ENCODE measurements at regions not wholly inside any gene's neighbourhood (a gene's known extent, or its start where the extent isn't known, plus 50 kb on each side); places are given as distances from the start of the nearest gene placed in this dataset.

DNA sequence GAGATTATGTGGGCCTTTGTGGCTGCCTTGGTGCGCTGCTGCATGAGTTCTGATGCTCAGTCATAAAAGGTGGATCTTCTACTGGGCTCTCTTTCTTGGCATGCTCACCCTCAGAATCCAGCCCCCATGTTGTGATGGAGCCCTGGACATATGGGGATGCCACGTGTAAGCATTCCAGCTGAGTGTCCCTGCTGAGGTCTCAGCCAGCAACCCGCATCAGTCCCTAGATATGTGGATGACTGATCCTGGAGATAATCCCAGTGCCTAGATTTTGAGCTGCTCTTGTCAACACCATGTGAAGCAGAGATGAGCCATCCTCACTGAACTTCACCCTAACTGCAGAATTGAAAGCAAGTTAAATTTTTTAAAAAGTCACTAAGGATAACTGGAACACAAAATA lies 390.1 kb downstream of the DMRT2 start:
- TF ChIP-seq, protein P1, sequence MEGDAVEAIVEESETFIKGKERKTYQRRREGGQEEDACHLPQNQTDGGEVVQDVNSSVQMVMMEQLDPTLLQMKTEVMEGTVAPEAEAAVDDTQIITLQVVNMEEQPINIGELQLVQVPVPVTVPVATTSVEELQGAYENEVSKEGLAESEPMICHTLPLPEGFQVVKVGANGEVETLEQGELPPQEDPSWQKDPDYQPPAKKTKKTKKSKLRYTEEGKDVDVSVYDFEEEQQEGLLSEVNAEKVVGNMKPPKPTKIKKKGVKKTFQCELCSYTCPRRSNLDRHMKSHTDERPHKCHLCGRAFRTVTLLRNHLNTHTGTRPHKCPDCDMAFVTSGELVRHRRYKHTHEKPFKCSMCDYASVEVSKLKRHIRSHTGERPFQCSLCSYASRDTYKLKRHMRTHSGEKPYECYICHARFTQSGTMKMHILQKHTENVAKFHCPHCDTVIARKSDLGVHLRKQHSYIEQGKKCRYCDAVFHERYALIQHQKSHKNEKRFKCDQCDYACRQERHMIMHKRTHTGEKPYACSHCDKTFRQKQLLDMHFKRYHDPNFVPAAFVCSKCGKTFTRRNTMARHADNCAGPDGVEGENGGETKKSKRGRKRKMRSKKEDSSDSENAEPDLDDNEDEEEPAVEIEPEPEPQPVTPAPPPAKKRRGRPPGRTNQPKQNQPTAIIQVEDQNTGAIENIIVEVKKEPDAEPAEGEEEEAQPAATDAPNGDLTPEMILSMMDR (conservative IDR thresholded peaks at IDR 0.05; ENCODE audit: low read length), result no peak
- TF ChIP-seq EZH2phosphoT487 (IDR thresholded peaks at IDR 0.05; ENCODE audit: borderline replicate concordance, low read depth, low read length), result no peak

Data from OCI-LY7 (cell line).